NCI-H1092 (cell line): ENCODE measurements at regions not wholly inside any gene's neighbourhood (a gene's known extent, or its start where the extent isn't known, plus 50 kb on each side); places are given as distances from the start of the nearest gene placed in this dataset.
"Not testable (repeated sequence)": the region's sequence is repeated elsewhere in the genome, so short reads cannot be mapped to it uniquely, and the experiment has no call there.

ENCODE experiments used
- DNase-seq: peaks from one replicate; lab custom pipeline; 2025; lab: John Stamatoyannopoulos, UW

DNA sequence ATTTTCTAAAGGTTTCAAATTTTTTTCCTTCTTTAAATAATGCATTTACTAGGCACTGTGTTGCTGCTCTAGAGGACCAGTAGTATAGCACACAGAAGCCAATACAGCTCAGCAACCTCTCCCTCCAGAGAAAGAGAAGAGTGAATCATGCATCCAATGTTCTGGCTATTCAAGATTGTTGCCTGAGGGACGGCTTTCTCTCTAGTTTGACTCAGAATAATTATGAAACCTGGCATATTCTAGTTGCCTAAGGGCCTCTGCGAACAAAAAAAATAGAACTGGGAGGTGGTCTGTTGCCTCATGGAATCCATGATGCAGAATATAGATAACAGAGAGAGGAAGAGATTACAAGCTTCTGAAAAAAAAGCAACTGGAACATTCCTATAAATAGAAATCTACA is 1233.3 kb upstream of the PABPC4L start:
- no peak for DNase-seq

DNA sequence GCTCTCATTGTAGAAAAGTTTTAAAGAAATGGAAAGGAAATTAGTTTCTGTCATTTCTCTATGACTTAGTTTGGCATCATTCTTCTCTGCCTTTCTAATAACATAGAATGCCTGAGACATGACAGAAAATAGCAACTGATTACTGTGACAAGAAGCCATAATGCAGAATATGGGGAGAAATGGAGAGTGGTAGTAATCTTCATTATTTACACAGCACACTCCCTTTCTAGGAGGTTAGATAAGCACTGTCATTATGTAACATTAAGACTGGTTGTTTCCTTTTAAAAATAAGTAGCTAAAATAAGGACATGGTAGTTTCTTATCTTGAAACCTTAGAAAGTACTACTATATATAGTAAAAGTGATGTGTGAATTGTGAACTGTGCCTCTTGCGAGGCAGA is 1227.9 kb upstream of the PABPC4L start:
- DNase-seq = no peak

DNA sequence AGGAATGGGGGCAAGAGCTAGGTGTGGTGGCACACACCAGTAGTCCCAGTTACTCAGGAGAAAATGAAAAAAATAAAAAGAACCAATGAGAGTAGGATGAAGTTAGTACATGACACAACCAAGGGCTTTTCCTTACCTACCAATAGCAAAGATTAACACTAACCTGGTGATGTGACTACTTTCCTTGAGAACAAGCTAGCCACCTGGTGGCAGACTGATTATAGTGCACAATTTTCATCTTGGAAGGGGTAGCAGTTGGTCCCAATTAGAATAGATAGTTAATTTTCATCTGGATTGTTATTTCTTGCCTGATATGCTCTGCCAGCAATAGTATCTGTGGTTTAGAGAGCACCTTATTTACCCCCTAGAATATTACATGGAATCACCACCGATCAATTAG is 1216.8 kb upstream of the PABPC4L start:
- DNase-seq = no peak

DNA sequence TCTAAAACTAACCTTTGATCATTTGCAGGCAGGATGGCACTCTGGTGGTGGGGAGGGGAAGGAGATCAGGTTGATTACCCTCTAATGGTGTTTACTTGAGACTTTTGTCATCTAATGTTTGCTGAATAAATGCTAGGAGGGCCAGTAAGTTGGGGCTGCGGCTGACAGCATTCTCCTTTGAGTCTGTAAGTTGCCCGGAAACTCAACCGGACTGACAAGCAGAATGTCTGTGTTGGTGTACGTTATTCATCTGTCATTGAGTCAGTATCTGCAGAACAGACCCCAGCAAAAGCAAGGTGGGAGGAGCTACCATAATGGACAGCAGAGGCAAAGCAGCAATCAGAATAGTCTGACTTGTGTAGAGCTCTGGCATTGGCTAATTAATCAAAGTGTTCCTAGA is 1210.6 kb upstream of the PABPC4L start:
- DNase-seq = no peak

DNA sequence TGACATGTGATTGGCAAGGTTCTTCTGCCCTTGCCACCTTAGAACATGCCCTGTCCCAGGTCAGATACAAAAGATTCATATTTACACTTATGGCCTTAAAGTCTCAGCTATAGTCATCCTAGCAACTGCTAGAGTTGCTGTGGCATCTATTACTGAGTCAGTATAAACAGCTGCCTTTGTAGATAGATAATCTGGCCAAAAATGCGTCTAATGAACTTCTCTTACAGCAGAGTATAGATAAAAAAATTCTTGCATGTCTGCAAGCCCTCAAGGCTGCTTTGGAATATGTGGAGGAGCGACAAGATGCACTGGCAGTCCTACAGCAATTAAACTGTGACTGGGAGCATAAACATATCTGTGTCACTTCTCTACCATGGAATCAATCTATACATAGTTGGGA is 1209.7 kb upstream of the PABPC4L start:
- DNase-seq = no peak

DNA sequence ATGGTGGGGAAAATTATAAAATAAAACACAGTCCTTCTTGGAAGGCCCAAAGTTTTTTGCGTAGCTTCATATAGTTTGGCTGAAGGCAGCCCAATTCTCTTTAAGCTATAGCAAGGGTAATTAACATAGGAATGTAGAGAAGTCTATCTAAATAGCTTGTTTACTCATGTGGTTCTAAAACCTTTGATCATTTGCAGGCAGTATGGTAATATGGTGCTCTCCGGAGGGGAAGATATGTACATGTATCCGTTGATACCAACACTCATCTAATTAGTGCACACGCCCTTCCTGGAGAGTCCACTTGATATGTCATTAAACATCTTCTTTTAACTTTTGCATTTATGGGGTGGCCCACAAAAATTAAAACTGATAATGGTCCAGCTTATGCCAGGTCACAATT is 1207.7 kb upstream of the PABPC4L start:
- not testable (repeated sequence) for DNase-seq

DNA sequence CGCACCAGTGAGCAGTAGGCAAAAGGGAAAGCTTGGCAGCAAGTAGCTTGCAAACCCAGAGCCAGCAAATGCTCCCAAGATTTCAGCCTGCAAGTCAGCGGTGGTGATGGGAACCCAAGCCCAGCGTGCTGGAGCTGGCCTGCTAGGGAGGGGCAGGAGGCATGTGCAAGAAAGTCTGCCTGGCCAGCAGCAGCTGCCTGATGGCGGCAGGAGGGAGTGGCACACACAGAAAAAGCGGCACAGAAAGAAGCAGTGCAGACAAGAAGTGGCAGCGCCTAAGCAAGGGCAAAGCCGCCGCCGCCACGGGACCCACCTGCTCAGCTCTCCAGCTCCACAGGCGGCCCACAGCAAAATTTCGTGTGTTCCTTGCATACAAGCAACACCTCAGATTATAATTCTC is 1206.5 kb upstream of the PABPC4L start:
- no peak for DNase-seq

DNA sequence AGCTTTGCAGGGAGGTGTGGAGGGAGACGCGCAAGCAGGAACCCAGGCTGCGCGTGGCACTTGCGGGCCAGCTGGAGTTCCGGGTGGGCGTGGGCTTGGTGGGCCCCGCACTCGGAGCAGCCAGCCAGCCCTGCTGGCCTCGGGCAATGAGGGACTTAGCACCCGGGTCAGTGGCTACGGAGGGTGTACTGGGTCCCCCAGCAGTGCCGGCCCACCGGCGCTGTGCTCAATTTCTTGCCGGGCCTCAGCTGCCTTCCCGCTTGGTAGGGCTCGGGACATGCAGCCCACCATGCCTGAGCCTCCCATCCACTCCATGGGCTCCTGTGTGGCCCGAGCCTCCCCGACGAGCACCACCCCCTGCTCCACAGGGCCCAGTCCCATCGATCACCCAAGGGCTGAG is 1205.0 kb upstream of the PABPC4L start:
- not testable (repeated sequence) for DNase-seq

DNA sequence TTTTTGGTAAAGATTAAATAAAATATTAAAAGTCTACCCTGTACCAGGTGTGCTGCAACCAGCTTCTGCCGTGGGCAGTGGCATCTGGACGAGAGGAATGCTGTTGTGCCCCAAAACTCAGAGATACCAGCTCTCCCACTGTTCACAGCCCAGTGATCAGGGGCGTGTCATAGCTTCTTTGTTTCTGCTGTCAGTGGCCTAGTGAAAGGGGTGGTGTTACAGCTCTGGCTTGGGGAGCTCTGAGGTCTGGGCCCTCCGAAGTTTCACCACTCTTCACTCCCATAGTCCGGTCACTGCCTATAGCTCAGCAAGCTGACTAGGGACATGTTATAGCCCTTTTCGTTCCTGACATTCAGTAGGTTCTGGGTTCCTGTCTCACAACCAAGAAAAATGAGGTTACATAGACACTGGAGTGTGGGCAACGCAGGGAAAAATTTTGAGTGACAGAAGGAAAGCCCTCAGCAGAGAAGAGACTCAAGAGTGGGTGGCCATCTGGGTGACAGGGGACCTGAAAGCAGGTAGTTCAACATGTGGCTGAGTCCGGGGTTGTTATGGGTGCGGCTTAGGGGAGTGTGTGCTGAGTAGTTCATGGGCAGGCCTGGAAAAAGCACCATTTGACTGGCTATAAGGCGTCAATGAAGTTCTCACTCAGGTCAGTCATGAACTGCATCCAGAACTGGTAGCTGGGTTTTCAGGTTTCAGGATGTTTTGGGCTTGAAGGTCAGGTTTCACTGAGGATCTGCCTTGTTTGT is 1184.4 kb upstream of the PABPC4L start:
- DNase-seq = no peak

DNA sequence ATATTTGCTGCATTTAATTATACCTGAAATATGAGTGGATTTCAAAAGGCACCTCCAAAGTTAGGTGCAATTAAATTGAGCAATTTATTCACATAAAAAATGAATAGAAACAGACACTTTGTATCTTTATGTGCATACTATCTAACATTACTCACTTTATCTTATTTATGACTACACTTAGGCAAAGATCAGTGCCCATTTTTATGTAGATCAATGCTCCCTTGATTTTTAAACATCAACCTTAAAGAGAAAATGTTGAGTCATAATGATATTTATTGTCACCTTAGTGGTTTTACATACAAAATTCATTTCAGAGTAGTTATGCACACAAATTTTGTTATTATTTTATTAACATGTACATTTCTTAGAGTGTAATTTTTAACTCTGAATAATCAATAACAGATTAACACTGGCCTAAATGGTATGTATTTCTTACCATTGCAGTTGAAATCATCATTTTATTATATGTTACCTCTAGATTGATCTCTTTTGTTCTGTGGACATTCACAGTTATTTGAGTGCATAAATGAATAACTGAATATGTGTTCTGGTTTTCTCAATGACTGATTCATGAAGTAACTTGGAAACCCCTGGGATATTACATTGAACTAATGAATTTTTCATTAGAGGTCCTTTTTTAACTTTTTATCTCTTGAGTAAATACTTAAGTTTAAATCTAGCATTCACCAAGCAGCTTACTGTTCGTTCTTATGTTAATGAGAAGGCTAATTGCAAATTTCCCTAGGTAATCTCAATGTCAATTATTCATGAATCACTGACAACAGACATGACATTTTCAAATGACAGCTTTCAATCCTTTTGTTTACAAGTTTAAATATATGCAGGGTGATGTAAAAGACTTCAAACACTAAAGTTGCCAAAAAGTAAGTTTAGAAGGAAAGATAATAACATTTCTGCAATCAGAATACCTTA is 1182.0 kb upstream of the PABPC4L start:
- no peak for DNase-seq

DNA sequence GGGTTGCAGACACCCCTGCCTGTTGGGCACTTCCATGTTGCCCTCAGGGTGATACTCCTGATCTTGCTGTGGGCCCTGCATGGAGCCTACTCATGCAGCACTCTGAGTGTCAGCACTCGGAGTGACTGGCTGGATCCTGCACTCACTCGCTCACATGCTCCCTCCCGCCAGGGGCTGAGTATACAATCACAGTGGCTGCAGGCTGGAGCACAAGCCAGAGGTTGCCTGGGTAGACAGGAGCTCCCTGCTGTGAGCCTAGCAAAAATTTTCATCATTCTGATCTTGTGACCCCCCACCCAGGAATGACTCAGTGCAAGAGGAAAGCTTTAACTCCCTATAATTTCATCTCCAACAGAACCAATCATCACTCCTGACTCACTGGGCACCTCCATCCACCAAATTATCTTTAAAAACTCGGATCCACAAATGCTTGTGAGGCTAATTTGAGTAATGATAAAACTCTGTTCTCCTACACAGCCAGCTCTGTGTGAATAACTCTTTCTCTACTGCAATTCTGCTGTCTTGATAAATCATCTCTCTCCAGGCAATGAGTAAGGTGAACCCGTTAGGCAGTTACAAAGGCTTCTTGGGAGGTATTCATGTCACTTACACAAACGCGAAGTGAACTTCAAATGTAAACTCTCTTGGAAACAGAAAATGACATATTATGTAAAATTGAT is 1180.8 kb upstream of the PABPC4L start:
- no peak for DNase-seq

DNA sequence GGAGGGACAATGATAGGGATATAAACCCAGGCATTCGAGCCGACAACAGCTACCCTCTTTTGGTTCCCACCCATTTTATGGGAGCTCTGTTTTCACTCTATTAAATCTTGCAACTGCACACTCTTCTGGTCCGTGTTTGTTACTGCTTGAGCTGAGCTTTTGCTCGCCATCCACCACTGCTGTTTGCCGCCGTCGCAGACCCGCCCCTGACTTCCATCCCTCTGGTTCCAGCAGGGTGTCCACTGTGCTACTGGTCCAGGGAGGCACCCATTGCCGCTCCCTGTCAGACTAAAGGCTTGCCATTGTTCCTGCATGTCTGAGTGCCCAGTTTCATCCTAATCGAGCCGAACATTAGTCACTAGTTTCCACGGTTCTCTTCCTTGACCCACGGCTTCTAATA is 1170.5 kb upstream of the PABPC4L start:
- no peak for DNase-seq

DNA sequence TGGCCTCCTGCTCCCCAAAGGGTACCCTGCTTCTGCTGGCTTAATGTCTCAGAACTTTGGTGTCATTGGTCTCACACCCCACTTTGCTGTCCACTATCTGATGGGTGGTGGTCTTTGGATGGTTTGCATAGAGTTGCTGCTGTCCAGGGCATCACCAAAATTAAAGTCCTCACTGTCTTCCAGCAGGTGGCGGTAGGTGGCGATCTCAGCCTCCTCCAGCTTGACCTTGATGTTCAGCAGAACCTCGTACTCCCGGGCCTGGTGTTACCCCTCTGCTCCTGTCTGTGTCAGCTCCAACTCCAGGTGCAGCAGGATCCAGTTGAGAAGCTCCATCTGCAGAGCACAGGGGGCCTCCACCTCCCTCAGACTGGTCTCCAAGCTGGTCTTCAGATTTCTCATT is 1169.5 kb upstream of the PABPC4L start:
- no peak for DNase-seq

DNA sequence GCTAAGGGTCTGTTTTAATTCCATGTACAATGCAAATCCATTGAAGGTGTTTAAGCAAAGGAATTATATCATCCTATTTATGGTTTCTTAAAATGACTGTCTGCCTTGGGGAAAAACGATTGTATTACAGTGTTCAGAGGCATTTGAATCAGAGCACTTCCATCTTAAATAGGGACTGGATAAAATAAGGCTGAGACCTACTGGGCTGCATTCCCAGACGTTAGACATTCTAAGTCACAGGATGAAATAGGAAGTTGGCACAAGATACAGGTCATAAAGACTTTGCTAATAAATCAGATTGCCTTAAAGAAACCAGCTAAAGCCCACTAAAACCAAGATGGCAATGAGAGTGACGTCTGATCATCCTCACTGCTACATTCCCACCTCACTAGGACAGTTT is 1167.2 kb upstream of the PABPC4L start:
- DNase-seq = no peak

DNA sequence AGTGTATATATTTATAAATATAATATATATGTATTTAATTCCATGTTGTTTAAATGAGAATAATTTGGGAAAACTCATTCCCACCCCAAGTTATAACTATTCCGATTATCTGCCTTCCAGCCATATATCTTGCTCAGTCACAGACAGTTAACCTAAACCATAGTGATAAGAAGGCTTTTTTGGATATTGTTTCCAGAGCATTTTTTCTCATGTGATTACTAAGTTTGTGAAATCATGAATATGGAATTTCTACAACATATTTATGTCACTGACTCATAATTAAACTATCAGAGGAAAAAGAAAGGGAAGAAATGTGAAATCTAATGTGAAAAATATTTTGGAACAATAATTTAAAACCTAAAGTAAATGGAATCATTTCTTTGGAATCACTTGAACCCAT is 1163.5 kb upstream of the PABPC4L start:
- no peak for DNase-seq

DNA sequence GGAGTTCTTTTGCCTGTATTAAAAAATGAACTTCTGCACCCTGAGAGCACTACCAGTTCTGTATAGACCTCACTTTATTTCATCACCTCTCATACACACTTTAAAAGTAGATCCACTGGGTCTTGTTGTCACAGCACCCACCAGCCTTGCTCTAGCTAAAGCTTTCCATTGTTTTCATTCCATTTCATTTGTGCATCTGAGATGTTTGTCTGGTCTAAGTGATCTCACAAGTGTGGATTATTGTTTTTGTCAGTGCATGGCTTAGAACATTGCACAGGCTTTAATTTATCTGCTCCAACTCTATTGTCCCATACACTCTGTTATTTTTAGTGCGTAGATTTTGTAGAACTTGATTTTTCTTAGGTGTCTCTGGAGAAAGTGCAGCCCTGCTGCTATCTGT is 1157.5 kb upstream of the PABPC4L start:
- DNase-seq = no peak

DNA sequence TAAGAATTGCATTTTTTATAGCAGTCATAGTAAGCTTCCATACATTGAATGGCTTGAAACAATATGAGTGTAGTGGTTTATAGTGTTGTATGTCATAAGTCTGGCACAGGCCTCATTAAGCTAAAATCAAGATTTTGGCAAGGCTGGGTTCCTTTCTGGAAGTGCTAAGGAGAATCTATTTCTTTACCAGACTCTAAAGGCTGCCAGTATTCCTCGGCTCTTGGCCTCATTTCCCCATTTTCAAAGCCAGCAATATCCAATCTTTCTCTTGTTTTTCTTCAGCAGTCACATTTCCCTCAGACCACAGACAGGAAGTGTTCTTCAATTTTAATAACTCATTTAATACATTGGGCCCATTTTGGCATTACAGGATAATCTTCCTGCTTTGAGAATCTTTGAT is 1155.5 kb upstream of the PABPC4L start:
- no peak for DNase-seq

DNA sequence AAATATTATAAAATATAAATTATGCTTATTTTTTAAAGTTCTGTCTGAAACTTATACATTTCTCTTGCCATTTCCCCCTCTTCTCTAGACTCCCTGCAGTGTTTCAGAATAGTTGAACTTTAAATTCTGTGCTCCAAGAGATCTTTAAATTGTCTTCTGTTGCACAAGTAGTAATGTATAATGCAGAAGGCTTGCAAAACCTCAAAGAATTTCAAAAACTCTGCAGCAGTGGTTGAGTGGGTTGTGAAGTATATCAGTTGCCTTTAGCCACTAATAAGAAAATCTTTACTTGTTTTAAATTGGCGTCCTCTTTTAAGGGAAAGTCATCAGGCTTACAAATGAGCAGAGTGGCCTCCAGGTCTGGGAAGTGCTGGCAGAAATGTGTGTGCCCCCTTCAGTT is 1153.3 kb upstream of the PABPC4L start:
- no peak for DNase-seq

DNA sequence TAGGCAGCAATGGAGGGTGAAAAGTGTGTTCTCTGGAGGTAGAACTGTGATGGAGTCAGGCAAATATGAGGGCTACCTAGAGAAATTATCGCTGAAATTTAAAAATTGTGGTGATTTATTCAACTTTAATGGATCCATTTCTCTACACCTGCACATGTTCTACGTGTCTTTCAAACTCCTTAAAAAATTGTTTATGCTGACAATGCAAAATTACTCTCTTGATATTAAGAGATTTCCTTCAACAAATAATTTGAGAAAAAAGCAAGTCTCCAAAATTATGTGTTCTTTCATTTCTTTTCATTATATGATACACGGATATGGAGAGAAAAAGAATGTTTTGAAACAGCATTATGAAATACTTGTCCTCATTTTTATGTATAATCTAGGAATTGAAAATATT is 1151.4 kb upstream of the PABPC4L start:
- DNase-seq = no peak

DNA sequence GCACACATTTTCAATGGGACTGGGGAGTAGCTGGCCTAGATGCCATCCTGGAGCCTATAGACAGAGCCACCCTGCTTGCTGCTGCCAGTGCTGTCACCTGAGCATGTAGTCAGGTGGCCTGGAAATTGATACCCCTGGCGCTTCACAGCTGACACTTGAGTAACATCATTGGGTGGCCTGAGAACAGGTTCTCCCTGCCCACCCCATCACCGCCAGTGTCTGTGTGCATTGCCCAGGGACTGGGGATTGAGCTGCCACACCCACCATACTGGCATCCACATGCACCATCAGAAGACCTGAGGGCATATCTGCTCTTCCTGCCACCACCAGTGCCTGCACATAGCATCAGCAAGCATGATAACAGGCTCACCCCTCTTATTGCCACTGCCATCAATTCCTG is 1142.9 kb upstream of the PABPC4L start:
- DNase-seq = no peak

DNA sequence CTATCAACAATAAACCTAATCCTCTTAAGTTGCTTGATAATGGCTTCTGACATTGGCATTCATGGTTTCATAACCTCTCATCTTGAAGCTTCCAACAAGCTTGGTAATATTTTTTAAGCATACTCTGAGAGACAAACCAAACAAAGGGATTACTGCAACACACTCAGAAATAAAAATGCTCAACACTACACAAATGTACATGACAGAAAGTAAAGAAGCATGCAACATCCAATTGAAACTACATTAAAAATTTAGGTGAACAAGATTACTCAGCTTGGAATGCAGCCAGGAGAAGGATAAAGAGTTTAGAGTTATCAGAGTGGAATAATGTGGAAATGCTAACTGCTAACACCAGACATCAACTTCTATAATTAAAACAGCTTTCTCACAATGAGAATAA is 1136.6 kb upstream of the PABPC4L start:
- no peak for DNase-seq

DNA sequence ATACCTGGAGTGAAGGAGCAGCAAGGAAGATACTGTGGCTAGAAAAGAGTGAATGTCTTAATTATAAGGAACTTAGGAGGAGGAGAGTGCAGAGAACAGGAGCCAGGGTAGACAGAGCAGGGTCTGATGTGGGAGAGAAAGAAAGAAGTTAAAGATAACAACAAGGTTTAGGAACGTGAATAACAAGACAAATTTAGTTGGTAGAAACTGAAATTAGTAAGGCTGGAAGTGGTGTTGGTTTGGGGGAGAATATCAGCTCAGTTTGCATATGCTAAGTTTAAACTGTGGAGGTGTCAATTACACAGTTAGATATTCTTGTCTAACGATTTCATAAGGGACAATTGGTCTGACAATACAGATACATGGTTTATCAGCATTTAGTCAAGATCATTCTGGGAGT is 1123.7 kb upstream of the PABPC4L start:
- DNase-seq = no peak

DNA sequence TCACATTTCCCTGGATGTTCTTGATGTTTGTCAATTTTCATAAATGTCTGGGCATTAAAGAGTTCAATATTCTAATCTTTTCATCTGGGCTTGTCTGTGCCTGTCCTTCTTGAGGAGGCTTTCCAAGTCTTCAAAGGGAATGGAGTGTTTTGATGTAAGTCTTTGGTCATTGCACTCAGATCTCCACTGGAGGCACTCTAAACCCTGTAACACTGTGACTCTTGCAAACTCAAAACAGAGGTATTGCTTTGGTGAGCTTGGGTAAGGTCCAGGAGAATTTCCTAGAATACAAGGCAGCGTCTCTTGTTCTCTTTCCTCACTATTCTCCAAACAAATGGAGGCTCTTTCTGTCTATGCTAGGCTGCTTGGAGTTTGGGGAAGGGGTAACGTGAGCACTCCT is 1118.1 kb upstream of the PABPC4L start:
- no peak for DNase-seq
